ENCODE measurements at regions not wholly inside any gene's neighbourhood (a gene's known extent, or its start where the extent isn't known, plus 50 kb on each side); places are given as distances from the start of the nearest gene placed in this dataset.

- Histone ChIP-seq H3K4me1 (ENCODE audit: control insufficient read depth in 3 of 3, insufficient read depth in 2 of 3, low read depth in 1 of 3, low read length in 2 of 3) (peaks cover 0 to 6% (median 0%) of the 10 kb centered on the region in 3 donors), H3K4me3 (ENCODE audit: low read depth in 1 of 3, low read length in 3 of 3) (no peak overlapping the region), H3K36me3 (ENCODE audit: control insufficient read depth in 3 of 3, insufficient read depth in 2 of 3, low read depth in 1 of 3, low read length in 3 of 3) (no peaks in the 10 kb centered on the region), H3K9me3 (ENCODE audit: control insufficient read depth in 2 of 2, insufficient read depth in 1 of 2, low read depth in 1 of 2, low read length in 1 of 2) (no peaks in the 10 kb centered on the region), H3K27ac (ENCODE audit: low read depth in 1 of 3, low read length in 2 of 3) (no peak overlapping the region), H3K27me3 (ENCODE audit: control insufficient read depth in 3 of 3, insufficient read depth in 3 of 3, low read length in 3 of 3) (no peaks in the 10 kb centered on the region)
- 50 to 65% (median 55%) methylated on average over 1 of the region's 1 CpG for WGBS, 3 donors
- DNase-seq (peak in 1 of 2 donors; percentile 45), FAIRE-seq (no peak)
Measured at GRCh38 chr1:182262425-182262824, 129.2 kb downstream of the GLUL start.

DNA sequence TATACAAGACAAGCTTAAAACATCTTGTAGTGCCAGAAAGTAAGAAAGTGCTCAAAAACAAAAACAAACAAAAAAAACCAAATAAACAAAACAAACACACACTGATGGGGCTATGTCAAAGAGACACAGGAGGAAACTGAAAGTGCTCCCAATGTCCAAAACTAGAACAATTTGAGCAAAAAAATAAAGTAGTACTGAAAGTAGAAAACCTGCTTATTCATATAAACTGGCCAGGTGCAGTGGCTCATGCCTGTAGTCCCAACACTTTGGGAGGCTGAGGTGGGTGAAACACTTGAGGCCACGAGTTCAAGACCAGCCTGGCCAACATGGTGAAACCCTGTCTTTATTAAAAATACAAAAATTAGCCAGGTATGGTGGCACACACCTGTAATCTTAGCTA lies 129.9 kb downstream of the GLUL start:
- no peak overlapping the region for H3K27ac ChIP-seq (ENCODE audit: low read depth in 1 of 3, low read length in 2 of 3)
- no peaks in the 10 kb centered on the region for H3K9me3 ChIP-seq (ENCODE audit: control insufficient read depth in 2 of 2, insufficient read depth in 1 of 2, low read depth in 1 of 2, low read length in 1 of 2)
- peaks cover 0 to 6% (median 0%) of the 10 kb centered on the region in 3 donors for H3K4me1 ChIP-seq (ENCODE audit: control insufficient read depth in 3 of 3, insufficient read depth in 2 of 3, low read depth in 1 of 3, low read length in 2 of 3)
- H3K27me3 ChIP-seq (ENCODE audit: control insufficient read depth in 3 of 3, insufficient read depth in 3 of 3, low read length in 3 of 3): no peaks in the 10 kb centered on the region
- FAIRE-seq (no peak), DNase-seq (no peak)
- 35 to 71% (median 62%) methylated on average over 1 of the region's 1 CpG for WGBS, 3 donors
- H3K4me3 ChIP-seq (ENCODE audit: low read depth in 1 of 3, low read length in 3 of 3): no peak overlapping the region
- H3K36me3 ChIP-seq (ENCODE audit: control insufficient read depth in 3 of 3, insufficient read depth in 2 of 3, low read depth in 1 of 3, low read length in 3 of 3): no peaks in the 10 kb centered on the region

DNA sequence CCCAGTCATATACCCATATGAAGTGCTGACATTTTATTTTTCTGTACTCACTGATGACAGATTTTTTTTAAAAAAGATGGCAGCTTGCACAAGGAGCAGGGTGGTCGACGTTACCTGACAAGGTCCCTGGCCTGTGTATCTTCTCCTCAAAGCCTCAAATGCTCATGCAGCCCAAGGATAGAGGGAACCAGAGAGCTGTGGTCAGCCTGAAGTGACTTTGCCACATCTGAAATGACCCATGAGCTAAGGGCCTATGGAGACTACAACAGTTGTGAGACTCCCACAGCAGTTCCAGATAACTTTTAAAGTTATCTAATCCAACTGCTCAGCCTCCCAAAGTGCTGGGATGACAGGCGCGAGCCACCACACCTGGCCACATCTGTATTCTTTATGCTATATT lies 131.1 kb downstream of the GLUL start:
- 96 to 99% (median 97%) methylated on average over 4 of the region's 4 CpGs for WGBS, 3 donors
- FAIRE-seq (no peak), DNase-seq (no peak)
- no peak overlapping the region for H3K4me3 ChIP-seq (ENCODE audit: low read depth in 1 of 3, low read length in 3 of 3)
- H3K4me1 ChIP-seq (ENCODE audit: control insufficient read depth in 3 of 3, insufficient read depth in 2 of 3, low read depth in 1 of 3, low read length in 2 of 3): peaks cover 0 to 6% (median 0%) of the 10 kb centered on the region in 3 donors
- no peak overlapping the region for H3K27ac ChIP-seq (ENCODE audit: low read depth in 1 of 3, low read length in 2 of 3)
- H3K27me3 ChIP-seq (ENCODE audit: control insufficient read depth in 3 of 3, insufficient read depth in 3 of 3, low read length in 3 of 3): no peaks in the 10 kb centered on the region
- no peaks in the 10 kb centered on the region for H3K36me3 ChIP-seq (ENCODE audit: control insufficient read depth in 3 of 3, insufficient read depth in 2 of 3, low read depth in 1 of 3, low read length in 3 of 3)
- H3K9me3 ChIP-seq (ENCODE audit: control insufficient read depth in 2 of 2, insufficient read depth in 1 of 2, low read depth in 1 of 2, low read length in 1 of 2): no peaks in the 10 kb centered on the region

- no peak for FAIRE-seq
- DNase-seq: no peak
- peaks cover 0 to 6% (median 0%) of the 10 kb centered on the region in 3 donors for H3K4me1 ChIP-seq (ENCODE audit: control insufficient read depth in 3 of 3, insufficient read depth in 2 of 3, low read depth in 1 of 3, low read length in 2 of 3)
- WGBS, 3 donors: 72 to 85% (median 85%) methylated on average over 2 of the region's 2 CpGs
- H3K4me3 ChIP-seq (ENCODE audit: low read depth in 1 of 3, low read length in 3 of 3): no peak overlapping the region
- no peaks in the 10 kb centered on the region for H3K27me3 ChIP-seq (ENCODE audit: control insufficient read depth in 3 of 3, insufficient read depth in 3 of 3, low read length in 3 of 3)
- H3K36me3 ChIP-seq (ENCODE audit: control insufficient read depth in 3 of 3, insufficient read depth in 2 of 3, low read depth in 1 of 3, low read length in 3 of 3): no peaks in the 10 kb centered on the region
- peak overlapping the region in 1 of 3 donors; percentile 28 for H3K27ac ChIP-seq (ENCODE audit: low read depth in 1 of 3, low read length in 2 of 3)
- no peaks in the 10 kb centered on the region for H3K9me3 ChIP-seq (ENCODE audit: control insufficient read depth in 2 of 2, insufficient read depth in 1 of 2, low read depth in 1 of 2, low read length in 1 of 2)
Measured at GRCh38 chr1:182259968-182260367, 131.6 kb downstream of the GLUL start.

DNA sequence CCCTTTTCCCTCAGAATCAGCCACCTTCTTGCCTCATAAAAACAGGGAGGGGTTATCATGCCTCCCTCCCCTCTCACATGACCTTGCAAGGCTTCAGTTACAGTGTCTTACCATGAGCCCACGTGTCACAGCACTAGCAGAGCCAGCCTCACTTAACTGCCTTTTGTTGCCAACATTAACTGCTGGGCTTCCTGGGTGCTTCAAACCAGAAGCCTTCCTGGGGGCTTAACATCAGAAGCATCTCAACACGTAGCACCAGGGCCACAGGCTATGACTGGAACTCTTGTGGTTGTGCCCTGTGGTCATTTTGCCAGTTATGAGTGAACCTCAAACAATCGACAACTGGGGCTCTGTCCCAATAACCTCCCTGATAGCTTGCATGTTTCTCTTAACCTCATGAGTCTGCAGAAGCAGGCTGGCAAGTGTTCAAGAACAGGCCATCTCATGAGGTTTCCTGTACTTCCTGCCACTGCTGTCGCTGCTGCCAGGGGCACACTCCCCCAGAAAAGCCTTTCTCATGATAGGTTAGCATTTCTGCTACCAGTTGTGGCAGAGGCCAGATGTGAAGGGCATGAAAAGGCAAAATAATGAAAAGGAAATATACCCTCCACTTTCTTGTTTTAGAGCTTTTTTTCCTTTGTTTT lies 132.2 kb downstream of the GLUL start:
- 38 to 55% (median 48%) methylated on average over 4 of the region's 4 CpGs for WGBS, 3 donors
- H3K9me3 ChIP-seq (ENCODE audit: control insufficient read depth in 2 of 2, insufficient read depth in 1 of 2, low read depth in 1 of 2, low read length in 1 of 2): no peaks in the 10 kb centered on the region
- H3K27ac ChIP-seq (ENCODE audit: low read depth in 1 of 3, low read length in 2 of 3): peak overlapping the region; percentile 24 to 30 (median 29)
- H3K4me1 ChIP-seq (ENCODE audit: control insufficient read depth in 3 of 3, insufficient read depth in 2 of 3, low read depth in 1 of 3, low read length in 2 of 3): peaks cover 0 to 6% (median 0%) of the 10 kb centered on the region in 3 donors
- no peaks in the 10 kb centered on the region for H3K36me3 ChIP-seq (ENCODE audit: control insufficient read depth in 3 of 3, insufficient read depth in 2 of 3, low read depth in 1 of 3, low read length in 3 of 3)
- DNase-seq (peak; percentile 27 to 59), FAIRE-seq (no peak)
- no peak overlapping the region for H3K4me3 ChIP-seq (ENCODE audit: low read depth in 1 of 3, low read length in 3 of 3)
- no peaks in the 10 kb centered on the region for H3K27me3 ChIP-seq (ENCODE audit: control insufficient read depth in 3 of 3, insufficient read depth in 3 of 3, low read length in 3 of 3)

DNA sequence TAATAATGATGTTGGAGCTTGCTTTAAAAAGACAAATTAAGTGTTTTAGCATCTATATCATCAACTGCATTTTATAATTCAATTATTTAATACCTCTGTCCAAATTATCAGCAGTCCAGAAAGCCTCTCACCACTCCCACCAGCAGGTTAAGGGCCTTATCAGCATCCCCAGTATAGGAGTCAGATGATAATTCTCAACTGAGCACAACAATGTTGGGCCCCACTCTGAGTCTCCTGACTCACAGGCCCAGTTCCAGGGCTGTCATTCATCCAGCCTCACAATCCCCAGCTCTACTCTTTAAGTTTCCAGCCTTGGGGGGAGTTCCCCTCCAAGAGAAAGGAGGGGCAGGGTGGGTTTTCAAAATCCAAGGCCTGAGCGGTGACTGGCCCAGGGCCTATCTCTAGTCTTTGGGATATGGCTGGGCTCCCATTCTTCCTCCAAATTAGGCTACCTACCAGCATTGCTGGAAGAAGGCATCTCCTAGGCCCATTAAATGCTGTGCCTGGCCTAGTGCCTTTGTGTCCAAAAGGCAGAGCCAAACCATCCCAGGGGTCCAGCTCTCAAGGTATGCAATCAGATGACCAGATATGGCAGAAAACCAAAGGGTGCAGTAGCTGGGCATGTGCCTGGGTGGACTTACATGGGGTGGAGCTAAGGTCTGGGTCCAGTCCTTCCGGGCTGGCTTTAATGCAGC lies 134.1 kb downstream of the GLUL start:
- Histone ChIP-seq H3K36me3 (ENCODE audit: control insufficient read depth in 3 of 3, insufficient read depth in 2 of 3, low read depth in 1 of 3, low read length in 3 of 3) (no peaks in the 10 kb centered on the region), H3K27me3 (ENCODE audit: control insufficient read depth in 3 of 3, insufficient read depth in 3 of 3, low read length in 3 of 3) (no peaks in the 10 kb centered on the region), H3K9me3 (ENCODE audit: control insufficient read depth in 2 of 2, insufficient read depth in 1 of 2, low read depth in 1 of 2, low read length in 1 of 2) (no peaks in the 10 kb centered on the region), H3K4me3 (ENCODE audit: low read depth in 1 of 3, low read length in 3 of 3) (no peak overlapping the region), H3K27ac (ENCODE audit: low read depth in 1 of 3, low read length in 2 of 3) (no peak overlapping the region), H3K4me1 (ENCODE audit: control insufficient read depth in 3 of 3, insufficient read depth in 2 of 3, low read depth in 1 of 3, low read length in 2 of 3) (peaks cover 0 to 4% (median 0%) of the 10 kb centered on the region in 3 donors)
- DNase-seq (peak in 1 of 2 donors; percentile 28), FAIRE-seq (no peak)
- WGBS, 3 donors: 66 to 87% (median 69%) methylated on average over 2 of the region's 2 CpGs

DNA sequence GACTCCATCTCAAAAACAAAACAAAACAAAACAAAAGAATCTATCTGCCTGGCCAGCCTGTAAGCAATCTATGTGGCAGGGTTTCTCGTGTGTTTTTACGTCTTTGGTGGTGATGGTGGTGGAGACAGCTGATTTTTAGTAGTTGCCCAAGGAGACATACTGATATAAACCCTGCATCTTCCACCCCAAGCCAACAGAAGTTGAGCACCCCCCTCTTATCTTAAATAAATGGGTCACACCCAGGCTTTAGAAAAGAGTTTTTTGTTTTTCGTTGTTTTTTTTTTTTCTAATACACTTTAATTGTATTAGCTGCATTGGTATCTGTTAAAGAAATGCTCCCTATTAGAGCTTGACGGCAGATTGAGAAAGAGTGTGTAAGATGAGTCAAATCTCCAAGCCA lies 134.7 kb downstream of the GLUL start:
- H3K4me3 ChIP-seq (ENCODE audit: low read depth in 1 of 3, low read length in 3 of 3): no peak overlapping the region
- no peak for FAIRE-seq
- WGBS, 3 donors: 78 to 87% (median 83%) methylated on average over 4 of the region's 4 CpGs
- H3K27ac ChIP-seq (ENCODE audit: low read depth in 1 of 3, low read length in 2 of 3): no peak overlapping the region
- no peaks in the 10 kb centered on the region for H3K27me3 ChIP-seq (ENCODE audit: control insufficient read depth in 3 of 3, insufficient read depth in 3 of 3, low read length in 3 of 3)
- peaks cover 0 to 2% (median 0%) of the 10 kb centered on the region in 3 donors for H3K4me1 ChIP-seq (ENCODE audit: control insufficient read depth in 3 of 3, insufficient read depth in 2 of 3, low read depth in 1 of 3, low read length in 2 of 3)
- H3K9me3 ChIP-seq (ENCODE audit: control insufficient read depth in 2 of 2, insufficient read depth in 1 of 2, low read depth in 1 of 2, low read length in 1 of 2): no peaks in the 10 kb centered on the region
- no peaks in the 10 kb centered on the region for H3K36me3 ChIP-seq (ENCODE audit: control insufficient read depth in 3 of 3, insufficient read depth in 2 of 3, low read depth in 1 of 3, low read length in 3 of 3)
- no peak for DNase-seq

DNA sequence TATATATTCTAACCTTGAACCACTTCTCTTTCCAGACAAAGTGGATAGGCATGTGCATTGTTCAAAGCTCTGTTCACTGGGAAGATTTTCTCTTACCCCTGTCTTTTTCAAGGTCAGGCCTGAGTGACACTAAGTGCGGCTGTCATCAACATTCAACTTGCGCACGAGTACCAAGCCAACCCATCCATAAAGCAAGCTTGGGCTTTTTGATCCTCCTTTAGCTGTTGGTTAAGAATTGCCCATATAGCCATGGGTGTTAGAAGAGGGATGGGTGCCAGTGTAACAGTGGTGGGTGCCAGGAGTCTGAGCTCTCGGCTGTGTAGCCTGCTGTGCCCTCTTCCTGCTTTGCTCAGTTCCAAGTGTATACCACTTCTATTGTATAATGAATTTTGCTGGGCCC lies 136.1 kb downstream of the GLUL start:
- Histone ChIP-seq H3K4me3 (ENCODE audit: low read depth in 1 of 3, low read length in 3 of 3) (no peak overlapping the region), H3K27ac (ENCODE audit: low read depth in 1 of 3, low read length in 2 of 3) (no peak overlapping the region), H3K36me3 (ENCODE audit: control insufficient read depth in 3 of 3, insufficient read depth in 2 of 3, low read depth in 1 of 3, low read length in 3 of 3) (no peaks in the 10 kb centered on the region), H3K27me3 (ENCODE audit: control insufficient read depth in 3 of 3, insufficient read depth in 3 of 3, low read length in 3 of 3) (no peaks in the 10 kb centered on the region), H3K4me1 (ENCODE audit: control insufficient read depth in 3 of 3, insufficient read depth in 2 of 3, low read depth in 1 of 3, low read length in 2 of 3) (peaks cover 0 to 2% (median 0%) of the 10 kb centered on the region in 3 donors), H3K9me3 (ENCODE audit: control insufficient read depth in 2 of 2, insufficient read depth in 1 of 2, low read depth in 1 of 2, low read length in 1 of 2) (no peaks in the 10 kb centered on the region)
- no peak for DNase-seq
- WGBS, 3 donors: 90 to 96% (median 95%) methylated on average over 4 of the region's 4 CpGs
- FAIRE-seq: no peak
